Activated naive CD4-positive, alpha-beta T cell treated with anti-CD3 and anti-CD28 coated beads for 36 hours (primary cell): ENCODE measurements at regions not wholly inside any gene's neighbourhood (a gene's known extent, or its start where the extent isn't known, plus 50 kb on each side); places are given as distances from the start of the nearest gene placed in this dataset.

ENCODE experiments used
- CTCF ChIA-PET: fragments of 350-600 bp; sonication (Branson Sonifier 250); formaldehyde crosslinking; loops from one replicate; lab custom pipeline; 2021; ENCODE audit warnings: antibody characterized with exemption; lab: Charles Lee
- DNase-seq: peaks from one replicate; pipeline ENCODE4 v3.0.0-alpha.2; 2020
- H3K27ac Mint-ChIP-seq: one replicate; pipeline ENCODE4 v1.8.0; 2021; ENCODE audit warnings: mild to moderate bottlenecking, mixed read lengths
- H3K27me3 Mint-ChIP-seq: one replicate; pipeline ENCODE4 v1.8.0; 2021; ENCODE audit warnings: low read depth, mixed read lengths
- H3K36me3 Mint-ChIP-seq: one replicate; pipeline ENCODE4 v1.8.0; 2021; ENCODE audit warnings: low read depth, mixed read lengths
- H3K4me1 Mint-ChIP-seq: one replicate; pipeline ENCODE4 v1.8.0; 2021; ENCODE audit warnings: low read depth, mixed read lengths
- H3K4me3 Mint-ChIP-seq: one replicate; pipeline ENCODE4 v1.8.0; 2021; ENCODE audit warnings: mild to moderate bottlenecking, moderate library complexity, mixed read lengths
- H3K9me3 Mint-ChIP-seq: one replicate; pipeline ENCODE4 v1.8.0; 2021; ENCODE audit warnings: mixed read lengths
- intact Hi-C: fragments of 100-400 bp; cut with micrococcal nuclease; formaldehyde crosslinking; loops from one replicate; pipeline ENCODE4 v1.15.1; 2023

GRCh38 chr18:23331091-23331920 is 121.8 kb upstream of the RIOK3 start:
- H3K4me1 Mint-ChIP-seq = peaks cover 3% of the 10 kb centered on the region
- CTCF ChIA-PET = no interaction called here
- DNase-seq = no peak
- H3K27me3 Mint-ChIP-seq = no peaks in the 10 kb centered on the region
- H3K27ac Mint-ChIP-seq = no peak overlapping the region
- H3K4me3 Mint-ChIP-seq = no peak overlapping the region
- peaks cover 1% of the 10 kb centered on the region for H3K9me3 Mint-ChIP-seq
- H3K36me3 Mint-ChIP-seq = peaks cover 19% of the 10 kb centered on the region
- intact Hi-C loops = no loop called here

- peaks cover 14% of the 10 kb centered on the region for H3K36me3 Mint-ChIP-seq
- no peaks in the 10 kb centered on the region for H3K9me3 Mint-ChIP-seq
Measured at GRCh38 chr18:23332356-23332755, 120.7 kb upstream of the RIOK3 start.

GRCh38 chr18:23333827-23334226 is 119.3 kb upstream of the RIOK3 start:
- CTCF ChIA-PET = no interaction called here

More at GRCh38 chr18:23332356-23332755, 120.7 kb upstream of the RIOK3 start:
- CTCF ChIA-PET = no interaction called here
- Mint-ChIP-seq H3K4me3 (no peak overlapping the region), H3K27ac (no peak overlapping the region), H3K4me1 (peaks cover 3% of the 10 kb centered on the region), H3K27me3 (no peaks in the 10 kb centered on the region)
- no peak for DNase-seq
- intact Hi-C loops = no loop called here

GRCh38 chr18:23334569-23334968 is 118.5 kb upstream of the RIOK3 start:
- no peaks in the 10 kb centered on the region for H3K9me3 Mint-ChIP-seq
- no peak overlapping the region for H3K27ac Mint-ChIP-seq
- peaks cover 3% of the 10 kb centered on the region for H3K4me1 Mint-ChIP-seq
- no peak overlapping the region for H3K4me3 Mint-ChIP-seq
- CTCF ChIA-PET = no interaction called here
- peaks cover 11% of the 10 kb centered on the region for H3K36me3 Mint-ChIP-seq
- no peak for DNase-seq
- intact Hi-C loops = no loop called here
- no peaks in the 10 kb centered on the region for H3K27me3 Mint-ChIP-seq

More at GRCh38 chr18:23333827-23334226, 119.3 kb upstream of the RIOK3 start:
- peaks cover 3% of the 10 kb centered on the region for H3K4me1 Mint-ChIP-seq
- H3K27ac Mint-ChIP-seq = no peak overlapping the region
- intact Hi-C loops = no loop called here
- H3K9me3 Mint-ChIP-seq = no peaks in the 10 kb centered on the region
- H3K36me3 Mint-ChIP-seq = peaks cover 12% of the 10 kb centered on the region
- no peak overlapping the region for H3K4me3 Mint-ChIP-seq
- no peaks in the 10 kb centered on the region for H3K27me3 Mint-ChIP-seq
- no peak for DNase-seq

GRCh38 chr18:23336101-23336500 is 117.0 kb upstream of the RIOK3 start:
- Mint-ChIP-seq H3K27ac (no peak overlapping the region), H3K9me3 (no peaks in the 10 kb centered on the region)
- intact Hi-C loops = loop anchor here (5.0 kb wide), 1 partner anchor 54 kb away; no protein-coding TSS in a partner anchor

GRCh38 chr18:23337599-23338444 is 115.3 kb upstream of the RIOK3 start:
- Mint-ChIP-seq H3K27ac (no peak overlapping the region), H3K4me3 (no peak overlapping the region), H3K36me3 (peaks cover 1% of the 10 kb centered on the region), H3K9me3 (no peaks in the 10 kb centered on the region), H3K27me3 (no peaks in the 10 kb centered on the region), H3K4me1 (peaks cover 17% of the 10 kb centered on the region)
- no peak for DNase-seq
- intact Hi-C loops = loop anchor here (5.0 kb wide), 1 partner anchor 56 kb away; no protein-coding TSS in a partner anchor
- CTCF ChIA-PET = no interaction called here

More at GRCh38 chr18:23336101-23336500, 117.0 kb upstream of the RIOK3 start:
- Mint-ChIP-seq H3K4me1 (peaks cover 7% of the 10 kb centered on the region), H3K4me3 (no peak overlapping the region), H3K36me3 (peaks cover 4% of the 10 kb centered on the region), H3K27me3 (no peaks in the 10 kb centered on the region)
- no peak for DNase-seq
- CTCF ChIA-PET = no interaction called here

GRCh38 chr18:23340661-23341060 is 112.4 kb upstream of the RIOK3 start:
- Mint-ChIP-seq H3K36me3 (peaks cover 13% of the 10 kb centered on the region), H3K27me3 (no peaks in the 10 kb centered on the region), H3K4me1 (peaks cover 19% of the 10 kb centered on the region), H3K4me3 (no peak overlapping the region), H3K9me3 (no peaks in the 10 kb centered on the region), H3K27ac (no peak overlapping the region)
- intact Hi-C loops = no loop called here
- CTCF ChIA-PET = interaction anchor here (0.7 kb wide), 2 partner anchors 9 to 499 kb away, joined by 3 read pairs; no protein-coding TSS in a partner anchor
- DNase-seq = no peak

GRCh38 chr18:23341383-23341782 is 111.7 kb upstream of the RIOK3 start:
- peaks cover 16% of the 10 kb centered on the region for H3K4me1 Mint-ChIP-seq
- peak; percentile 30 for DNase-seq
- H3K36me3 Mint-ChIP-seq = peaks cover 13% of the 10 kb centered on the region
- no peak overlapping the region for H3K27ac Mint-ChIP-seq
- H3K4me3 Mint-ChIP-seq = no peak overlapping the region
- CTCF ChIA-PET = no interaction called here
- no peaks in the 10 kb centered on the region for H3K27me3 Mint-ChIP-seq
- intact Hi-C loops = no loop called here
- no peaks in the 10 kb centered on the region for H3K9me3 Mint-ChIP-seq

GRCh38 chr18:23341983-23342382 is 111.1 kb upstream of the RIOK3 start:
- CTCF ChIA-PET = no interaction called here
- H3K4me3 Mint-ChIP-seq = no peak overlapping the region
- no peak overlapping the region for H3K27ac Mint-ChIP-seq
- H3K9me3 Mint-ChIP-seq = no peaks in the 10 kb centered on the region
- no peaks in the 10 kb centered on the region for H3K27me3 Mint-ChIP-seq
- DNase-seq = no peak
- H3K4me1 Mint-ChIP-seq = peaks cover 16% of the 10 kb centered on the region
- intact Hi-C loops = no loop called here
- H3K36me3 Mint-ChIP-seq = peaks cover 13% of the 10 kb centered on the region

GRCh38 chr18:23342506-23342905 is 110.6 kb upstream of the RIOK3 start:
- no peak for DNase-seq
- intact Hi-C loops = no loop called here
- no peak overlapping the region for H3K4me3 Mint-ChIP-seq
- H3K27ac Mint-ChIP-seq = no peak overlapping the region
- peaks cover 13% of the 10 kb centered on the region for H3K36me3 Mint-ChIP-seq
- CTCF ChIA-PET = no interaction called here
- peaks cover 16% of the 10 kb centered on the region for H3K4me1 Mint-ChIP-seq
- H3K27me3 Mint-ChIP-seq = no peaks in the 10 kb centered on the region
- no peaks in the 10 kb centered on the region for H3K9me3 Mint-ChIP-seq

- no peaks in the 10 kb centered on the region for H3K27me3 Mint-ChIP-seq
- H3K9me3 Mint-ChIP-seq = no peaks in the 10 kb centered on the region
- H3K27ac Mint-ChIP-seq = no peak overlapping the region
- no peak overlapping the region for H3K4me3 Mint-ChIP-seq
- intact Hi-C loops = no loop called here
- H3K36me3 Mint-ChIP-seq = peaks cover 41% of the 10 kb centered on the region
- peaks cover 4% of the 10 kb centered on the region for H3K4me1 Mint-ChIP-seq
- DNase-seq = no peak
- CTCF ChIA-PET = interaction anchor here (0.5 to 1.0 kb wide), 3 partner anchors 8 to 29 kb away, joined by 3 read pairs; no protein-coding TSS in a partner anchor
Measured at GRCh38 chr18:23350188-23350587, 102.9 kb upstream of the RIOK3 start.

GRCh38 chr18:23351521-23351920 is 101.6 kb upstream of the RIOK3 start:
- H3K27me3 Mint-ChIP-seq = no peaks in the 10 kb centered on the region
- H3K36me3 Mint-ChIP-seq = peaks cover 43% of the 10 kb centered on the region
- no peak overlapping the region for H3K27ac Mint-ChIP-seq
- H3K9me3 Mint-ChIP-seq = no peaks in the 10 kb centered on the region
- CTCF ChIA-PET = no interaction called here
- no peak overlapping the region for H3K4me3 Mint-ChIP-seq
- intact Hi-C loops = no loop called here
- peaks cover 4% of the 10 kb centered on the region for H3K4me1 Mint-ChIP-seq
- DNase-seq = no peak
